Astrocyte of the cerebellum (primary cell): ENCODE measurements at regions not wholly inside any gene's neighbourhood (a gene's known extent, or its start where the extent isn't known, plus 50 kb on each side); places are given as distances from the start of the nearest gene placed in this dataset.

Source experiments
- DNase-seq: peaks from one replicate; pipeline ENCODE4 v3.0.0-alpha.2; 2011; ENCODE audit warnings: low read depth
- H3K4me3 ChIP-seq: 2 replicates; pipeline ENCODE4 v1.5.1; 2011; ENCODE audit warnings: mild to moderate bottlenecking, low read depth, low read length, moderate library complexity
- in situ Hi-C: cut with HindIII; loops from 2 replicates; pipeline ENCODE4 v1.10.0; 2017; ENCODE audit warnings: low sequenced_read_pairs
- TF ChIP-seq, protein P1 (sequence below): IDR thresholded peaks from 2 replicates; pipeline ENCODE4 v1.5.1; 2012; ENCODE audit warnings: low read length, low read depth, moderate library complexity, mild to moderate bottlenecking; ENCODE audit errors: missing control alignments

- in situ Hi-C loops: loop anchor here (5.0 kb wide), 1 partner anchor 34 kb away; no protein-coding TSS in a partner anchor
- no peak for DNase-seq
- TF ChIP-seq, protein P1, sequence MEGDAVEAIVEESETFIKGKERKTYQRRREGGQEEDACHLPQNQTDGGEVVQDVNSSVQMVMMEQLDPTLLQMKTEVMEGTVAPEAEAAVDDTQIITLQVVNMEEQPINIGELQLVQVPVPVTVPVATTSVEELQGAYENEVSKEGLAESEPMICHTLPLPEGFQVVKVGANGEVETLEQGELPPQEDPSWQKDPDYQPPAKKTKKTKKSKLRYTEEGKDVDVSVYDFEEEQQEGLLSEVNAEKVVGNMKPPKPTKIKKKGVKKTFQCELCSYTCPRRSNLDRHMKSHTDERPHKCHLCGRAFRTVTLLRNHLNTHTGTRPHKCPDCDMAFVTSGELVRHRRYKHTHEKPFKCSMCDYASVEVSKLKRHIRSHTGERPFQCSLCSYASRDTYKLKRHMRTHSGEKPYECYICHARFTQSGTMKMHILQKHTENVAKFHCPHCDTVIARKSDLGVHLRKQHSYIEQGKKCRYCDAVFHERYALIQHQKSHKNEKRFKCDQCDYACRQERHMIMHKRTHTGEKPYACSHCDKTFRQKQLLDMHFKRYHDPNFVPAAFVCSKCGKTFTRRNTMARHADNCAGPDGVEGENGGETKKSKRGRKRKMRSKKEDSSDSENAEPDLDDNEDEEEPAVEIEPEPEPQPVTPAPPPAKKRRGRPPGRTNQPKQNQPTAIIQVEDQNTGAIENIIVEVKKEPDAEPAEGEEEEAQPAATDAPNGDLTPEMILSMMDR: no peak
These were observed 629.0 kb upstream of the TBL1XR1 start for GRCh38 chr3:177826253-177826652.

DNA sequence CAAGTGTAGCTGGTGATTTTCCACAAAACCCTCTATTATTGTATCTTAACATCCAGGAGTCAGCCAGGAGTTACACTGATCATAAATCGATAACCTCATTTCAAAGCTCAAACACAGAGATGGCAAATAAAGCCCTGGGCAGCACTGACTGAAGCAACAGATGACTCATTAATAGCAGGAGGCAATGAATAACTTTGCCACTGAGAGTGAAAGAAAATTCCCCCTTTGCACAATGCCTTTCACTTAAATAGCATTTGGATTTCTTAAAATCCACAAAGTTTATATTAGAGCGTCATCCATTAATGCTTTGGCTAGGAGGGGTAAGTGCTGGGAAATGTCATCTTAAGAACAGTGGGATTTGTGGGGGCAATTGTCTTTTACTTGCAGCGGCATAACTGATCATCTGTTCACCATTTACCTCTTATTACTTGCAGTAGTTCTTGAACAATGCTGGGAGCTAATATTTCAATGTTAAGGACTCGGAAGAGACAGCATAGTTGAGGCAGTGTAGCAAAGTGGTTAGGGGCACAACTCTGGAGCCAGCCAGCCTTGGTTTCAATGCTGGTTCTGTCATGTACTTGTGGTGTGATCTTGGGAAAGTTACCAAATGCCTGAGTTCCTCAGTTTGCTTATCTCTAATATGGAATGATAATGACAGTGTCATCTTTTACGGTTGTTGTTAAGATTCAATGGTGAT lies 630.4 kb upstream of the TBL1XR1 start:
- peak; percentile 77 for DNase-seq
- in situ Hi-C loops: loop anchor here (5.0 kb wide), 1 partner anchor 35 kb away; no protein-coding TSS in a partner anchor
- H3K4me3 ChIP-seq: no peak overlapping the region
- TF ChIP-seq, protein P1: no peak

More at GRCh38 chr3:177826253-177826652, 629.0 kb upstream of the TBL1XR1 start:
- H3K4me3 ChIP-seq: no peak overlapping the region

DNA sequence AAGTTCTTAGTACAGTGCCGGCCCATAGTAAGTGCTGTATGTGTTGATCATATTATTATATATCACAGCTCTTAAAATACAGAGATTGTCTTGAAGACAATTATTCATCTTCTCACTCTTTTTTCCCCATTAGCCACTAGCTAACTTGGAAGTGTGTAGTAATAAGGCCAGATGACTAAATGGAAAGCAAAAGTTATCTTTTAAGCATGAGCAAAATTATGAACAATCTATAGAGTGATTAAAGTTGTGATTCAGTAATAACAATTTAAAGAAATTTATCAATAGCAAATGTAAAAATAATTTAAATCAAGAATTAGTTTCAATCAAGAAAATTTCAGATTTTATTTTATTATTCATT lies 630.9 kb upstream of the TBL1XR1 start:
- TF ChIP-seq, protein P1: no peak
- in situ Hi-C loops: loop anchor here (5.0 kb wide), 1 partner anchor 36 kb away; no protein-coding TSS in a partner anchor
- no peak for DNase-seq
- H3K4me3 ChIP-seq: no peak overlapping the region

DNA sequence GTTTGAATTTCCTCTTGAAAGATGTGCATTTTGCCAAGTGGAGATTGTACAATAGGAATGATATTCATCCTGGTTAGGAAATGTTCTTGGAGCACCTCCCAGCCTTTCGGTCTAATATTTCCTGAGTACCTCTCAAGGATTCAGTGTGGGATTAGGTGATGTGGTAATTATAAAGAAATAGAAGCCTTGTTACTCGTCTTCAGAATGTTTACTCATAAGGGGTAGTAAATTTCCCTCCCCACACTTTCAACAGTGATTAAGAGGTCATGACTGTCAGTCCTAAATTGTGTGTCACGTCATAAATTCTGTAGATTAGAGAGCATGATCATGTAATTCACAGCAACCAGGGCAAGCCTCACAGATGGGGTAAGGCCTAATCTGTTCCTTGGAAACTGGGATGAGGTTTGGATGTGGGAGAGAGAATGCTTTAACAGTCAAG lies 633.1 kb upstream of the TBL1XR1 start:
- TF ChIP-seq, protein P1: no peak
- H3K4me3 ChIP-seq: no peak overlapping the region
- DNase-seq: peak; percentile 71
- in situ Hi-C loops: no loop called here

DNA sequence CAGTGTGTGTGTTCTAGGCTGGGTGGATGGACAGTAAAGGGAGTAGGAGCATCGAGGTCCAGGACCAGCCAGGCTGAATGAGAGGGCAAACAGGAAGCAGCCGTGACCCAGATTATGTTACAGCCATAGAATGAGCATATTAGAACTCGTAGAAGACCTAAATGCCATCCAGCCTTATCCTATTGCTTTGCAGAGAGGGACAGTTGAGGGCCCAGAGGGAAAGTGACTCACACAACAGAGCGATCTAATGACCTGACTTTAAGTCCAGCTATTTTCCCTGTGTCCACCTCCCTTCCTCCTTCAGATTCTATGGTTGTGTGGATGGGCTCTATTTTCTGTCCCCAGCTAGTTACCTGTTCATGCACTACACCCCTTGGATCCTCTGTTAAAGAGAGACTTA lies 634.1 kb upstream of the TBL1XR1 start:
- TF ChIP-seq, protein P1: no peak

GRCh38 chr3:177832880-177833279 lies 635.6 kb upstream of the TBL1XR1 start:
- TF ChIP-seq, protein P1: no peak
- in situ Hi-C loops: no loop called here
- H3K4me3 ChIP-seq: no peak overlapping the region
- DNase-seq: no peak

More for the DNA sequence above, 634.1 kb upstream of the TBL1XR1 start:
- DNase-seq: no peak
- in situ Hi-C loops: no loop called here
- no peak overlapping the region for H3K4me3 ChIP-seq
